ENCODE measurements at regions not wholly inside any gene's neighbourhood (a gene's known extent, or its start where the extent isn't known, plus 50 kb on each side); places are given as distances from the start of the nearest gene placed in this dataset.

- DNase-seq (no peak), ATAC-seq (ENCODE audit: low FRiP score in 2 of 2) (no peak)
- WGBS, 2 donors = 95 to 98% methylated on average over 5 of the region's 5 CpGs
- Histone ChIP-seq H3K36me3 (no peaks in the 10 kb centered on the region), H3K27ac (no peak overlapping the region), H3K4me1 (no peaks in the 10 kb centered on the region), H3K9me3 (peaks cover 0 to 7% (median 0%) of the 10 kb centered on the region in 4 donors), H3K4me3 (no peak overlapping the region), H3K27me3 (no peaks in the 10 kb centered on the region)
- no peak for TF ChIP-seq POLR2AphosphoS5 (IDR thresholded peaks at IDR 0.05)
These were observed 106.1 kb downstream of the LITAF start for GRCh38 chr16:11480634-11481033.

- TF ChIP-seq POLR2AphosphoS5 (IDR thresholded peaks at IDR 0.05) (no peak), CTCF (IDR thresholded peaks at IDR 0.05) (no peak), EP300 (IDR thresholded peaks at IDR 0.05) (no peak), POLR2A (IDR thresholded peaks at IDR 0.05) (no peak)
- Histone ChIP-seq H3K36me3 (no peaks in the 10 kb centered on the region), H3K27me3 (no peaks in the 10 kb centered on the region), H3K4me3 (no peak overlapping the region), H3K9me3 (peaks cover 0 to 7% (median 0%) of the 10 kb centered on the region in 4 donors), H3K27ac (no peak overlapping the region), H3K4me1 (no peaks in the 10 kb centered on the region)
- WGBS, 2 donors = 52 to 74% methylated on average over 4 of the region's 4 CpGs
- DNase-seq (no peak), ATAC-seq (ENCODE audit: low FRiP score in 2 of 2) (no peak)
These were observed 104.7 kb downstream of the LITAF start for GRCh38 chr16:11481987-11482386.

GRCh38 chr16:11482946-11483748 is 103.6 kb downstream of the LITAF start:
- Histone ChIP-seq H3K36me3 (no peaks in the 10 kb centered on the region), H3K27ac (no peak overlapping the region), H3K9me3 (peaks cover 0 to 7% (median 0%) of the 10 kb centered on the region in 4 donors), H3K4me1 (no peaks in the 10 kb centered on the region), H3K27me3 (no peaks in the 10 kb centered on the region), H3K4me3 (no peak overlapping the region)
- TF ChIP-seq POLR2A (IDR thresholded peaks at IDR 0.05) (no peak), EP300 (IDR thresholded peaks at IDR 0.05) (no peak), POLR2AphosphoS5 (IDR thresholded peaks at IDR 0.05) (no peak), CTCF (IDR thresholded peaks at IDR 0.05) (no peak)
- WGBS, 2 donors = 86 to 96% methylated on average over 6 of the region's 6 CpGs
- ATAC-seq (ENCODE audit: low FRiP score in 2 of 2) = no peak
- DNase-seq = no peak

DNA sequence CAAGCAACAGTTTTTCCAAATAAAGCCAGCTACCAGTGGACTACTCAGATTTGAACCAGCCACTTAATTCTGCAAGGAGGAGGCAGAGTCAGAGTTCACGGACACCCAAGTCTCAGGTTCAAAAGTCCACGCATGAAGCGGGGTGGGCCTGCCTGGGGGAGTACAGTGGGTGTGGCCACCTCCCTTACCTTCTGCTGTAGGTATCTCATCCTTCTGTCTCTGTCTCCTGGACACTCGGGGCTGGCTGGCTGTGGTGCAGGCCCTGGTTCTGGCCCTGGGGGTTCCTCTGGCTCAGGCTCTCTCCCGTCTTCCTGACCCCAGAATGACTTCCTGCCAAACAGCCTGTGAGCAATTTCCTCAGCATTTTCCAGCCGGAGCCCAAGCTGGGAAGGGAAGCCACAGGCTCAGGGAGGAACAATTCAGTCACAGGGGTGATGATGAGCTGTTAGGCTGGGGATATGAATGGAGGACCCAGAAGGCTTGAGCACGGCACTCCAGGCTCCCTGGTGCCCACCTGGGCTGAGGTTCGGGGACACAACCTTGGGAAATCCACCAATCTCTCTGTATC is 101.9 kb downstream of the LITAF start:
- Histone ChIP-seq H3K27me3 (no peaks in the 10 kb centered on the region), H3K36me3 (no peaks in the 10 kb centered on the region), H3K27ac (no peak overlapping the region), H3K4me3 (no peak overlapping the region), H3K9me3 (peaks cover 0 to 7% (median 0%) of the 10 kb centered on the region in 4 donors), H3K4me1 (no peaks in the 10 kb centered on the region)
- TF ChIP-seq CTCF (IDR thresholded peaks at IDR 0.05) (no peak), EP300 (IDR thresholded peaks at IDR 0.05) (no peak), POLR2AphosphoS5 (IDR thresholded peaks at IDR 0.05) (no peak), POLR2A (IDR thresholded peaks at IDR 0.05) (no peak)
- ATAC-seq (ENCODE audit: low FRiP score in 2 of 2) = no peak
- DNase-seq = peak in 1 of 2 donors; percentile 36
- WGBS, 2 donors = 67 to 84% methylated on average over 8 of the region's 8 CpGs

DNA sequence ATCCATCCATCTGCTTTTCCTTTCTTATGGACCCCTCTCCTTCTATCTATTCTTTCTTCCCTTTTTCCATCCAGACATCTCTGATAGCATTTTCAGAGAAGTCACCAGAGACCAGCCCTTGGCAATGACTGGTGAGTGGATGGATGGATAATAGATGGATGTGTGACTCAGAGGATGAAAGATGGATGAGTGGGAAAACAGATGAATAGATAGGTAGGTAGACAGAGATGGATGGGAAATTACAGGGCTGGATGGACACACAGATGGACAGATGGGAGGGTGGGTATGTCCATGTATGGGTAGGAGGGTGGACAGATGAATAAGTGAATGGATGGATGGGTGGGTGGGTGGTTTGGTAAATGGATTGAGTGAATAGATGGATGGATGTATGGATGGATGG is 101.0 kb downstream of the LITAF start:
- no peak for ATAC-seq (ENCODE audit: low FRiP score in 2 of 2)
- H3K4me1 ChIP-seq = no peaks in the 10 kb centered on the region
- no peak overlapping the region for H3K27ac ChIP-seq
- H3K36me3 ChIP-seq = no peaks in the 10 kb centered on the region
- no peak for TF ChIP-seq POLR2AphosphoS5 (IDR thresholded peaks at IDR 0.05)
- no peak for TF ChIP-seq EP300 (IDR thresholded peaks at IDR 0.05)
- TF ChIP-seq CTCF (IDR thresholded peaks at IDR 0.05) = no peak
- no peak for TF ChIP-seq POLR2A (IDR thresholded peaks at IDR 0.05)
- DNase-seq = no peak
- H3K4me3 ChIP-seq = no peak overlapping the region
- no peaks in the 10 kb centered on the region for H3K27me3 ChIP-seq
- peaks cover 0 to 7% (median 2%) of the 10 kb centered on the region in 4 donors for H3K9me3 ChIP-seq
